Activated CD4-positive, alpha-beta T cell treated with anti-CD3 and anti-CD28 coated beads for 24 hours (primary cell): ENCODE measurements at regions not wholly inside any gene's neighbourhood (a gene's known extent, or its start where the extent isn't known, plus 50 kb on each side); places are given as distances from the start of the nearest gene placed in this dataset.
A peak's percentile ranks its signal among the peaks of the same experiment; 100 is the strongest.
"Not testable (repeated sequence)": the region's sequence is repeated elsewhere in the genome, so short reads cannot be mapped to it uniquely, and the experiment has no call there.

Source experiments
- DNase-seq, 2 donors: peaks; one replicate each; pipeline ENCODE4 v3.0.0-alpha.2; 2020; ENCODE audit warnings: low read depth in 2 of 2

- DNase-seq, result no peak
Observed at GRCh38 chr6:166253778-166254204, 54.4 kb downstream of the PRR18 start.

- DNase-seq, result peak in 1 of 2 donors; percentile 32
Observed at GRCh38 chr6:166253281-166253681, 54.9 kb downstream of the PRR18 start.

GRCh38 chr6:166252601-166253000, 55.6 kb downstream of the PRR18 start:
- no peak for DNase-seq

GRCh38 chr6:166251655-166252054, 56.5 kb downstream of the PRR18 start:
- DNase-seq, result no peak

- no peak for DNase-seq
Observed at GRCh38 chr6:166251211-166251610, 57.0 kb downstream of the PRR18 start.

- not testable (repeated sequence) for DNase-seq
Observed at GRCh38 chr6:166249061-166249785, 59.0 kb downstream of the PRR18 start.

- DNase-seq, result no peak
Observed at GRCh38 chr6:166245148-166245547, 63.0 kb downstream of the PRR18 start.

GRCh38 chr6:166244353-166245045, 63.7 kb downstream of the PRR18 start:
- no peak for DNase-seq

- DNase-seq, result no peak
Observed at GRCh38 chr6:166242888-166243287, 65.3 kb downstream of the PRR18 start.

- DNase-seq, result no peak
Observed at GRCh38 chr6:166241974-166242373, 66.2 kb downstream of the PRR18 start.

GRCh38 chr6:166240889-166241288, 67.3 kb downstream of the PRR18 start:
- DNase-seq, result no peak

GRCh38 chr6:166237617-166238016, 70.0 kb upstream of the TBXT start:
- DNase-seq, result no peak

GRCh38 chr6:166236596-166236995, 68.9 kb upstream of the TBXT start:
- DNase-seq, result no peak

GRCh38 chr6:166235666-166236292, 68.1 kb upstream of the TBXT start:
- DNase-seq, result no peak

GRCh38 chr6:166231181-166231580, 63.5 kb upstream of the TBXT start:
- DNase-seq, result not testable (repeated sequence)

- no peak for DNase-seq
Observed at GRCh38 chr6:166228839-166229528, 61.3 kb upstream of the TBXT start.

GRCh38 chr6:166228425-166228824, 60.8 kb upstream of the TBXT start:
- DNase-seq, result no peak

- no peak for DNase-seq
Observed at GRCh38 chr6:166223079-166223478, 55.4 kb upstream of the TBXT start.

GRCh38 chr6:166222631-166223030, 55.0 kb upstream of the TBXT start:
- DNase-seq, result no peak

- DNase-seq, result no peak
Observed at GRCh38 chr6:166221636-166222035, 54.0 kb upstream of the TBXT start.

GRCh38 chr6:166221040-166221439, 53.4 kb upstream of the TBXT start:
- no peak for DNase-seq
